RWPE2 (cell line): ENCODE measurements at regions not wholly inside any gene's neighbourhood (a gene's known extent, or its start where the extent isn't known, plus 50 kb on each side); places are given as distances from the start of the nearest gene placed in this dataset.

Source experiments
- ATAC-seq: fragments of 200-7000 bp; cut with Tn5 transposase; 3 replicates; pipeline ENCODE4 v1.9.1; 2021; ENCODE audit warnings: low read depth
- DNase-seq: peaks from one replicate; pipeline ENCODE4 v3.0.0-alpha.2; 2020; ENCODE audit warnings: low spot score
- H3K27ac ChIP-seq: fragments of 450-650 bp; 2 replicates; pipeline ENCODE4 v1.5.1; 2017; ENCODE audit warnings: mild to moderate bottlenecking; ENCODE audit not compliant: poor library complexity, severe bottlenecking
- H3K27me3 ChIP-seq: fragments of 250-450 bp; sonication (Bioruptor Pico); 2 replicates; pipeline ENCODE4 v1.5.1; 2021; ENCODE audit warnings: mild to moderate bottlenecking, moderate library complexity; ENCODE audit not compliant: insufficient read depth, poor library complexity, severe bottlenecking
- H3K36me3 ChIP-seq: fragments of 250-450 bp; sonication (Bioruptor Pico); 2 replicates; pipeline ENCODE4 v1.5.1; 2020; ENCODE audit warnings: low read depth, mild to moderate bottlenecking, moderate library complexity
- H3K4me1 ChIP-seq: fragments of 250-450 bp; sonication (Bioruptor Pico); 2 replicates; pipeline ENCODE4 v1.5.1; 2021; ENCODE audit warnings: mild to moderate bottlenecking, moderate library complexity; ENCODE audit not compliant: insufficient read depth, poor library complexity, severe bottlenecking
- H3K4me3 ChIP-seq: fragments of 250-450 bp; sonication (Bioruptor Pico); 2 replicates; pipeline ENCODE4 v1.5.1; 2021; ENCODE audit warnings: mild to moderate bottlenecking, moderate library complexity; ENCODE audit not compliant: severe bottlenecking
- H3K9me3 ChIP-seq: fragments of 250-450 bp; sonication (Bioruptor Pico); 2 replicates; pipeline ENCODE4 v1.5.1; 2021; ENCODE audit warnings: mild to moderate bottlenecking, moderate library complexity; ENCODE audit not compliant: severe bottlenecking
- TF ChIP-seq, protein P1 (sequence below): fragments of 450-650 bp; IDR thresholded peaks from one replicate; pipeline ENCODE4 v1.5.1; 2017; ENCODE audit warnings: mild to moderate bottlenecking, moderate library complexity; ENCODE audit not compliant: poor library complexity, severe bottlenecking

DNA sequence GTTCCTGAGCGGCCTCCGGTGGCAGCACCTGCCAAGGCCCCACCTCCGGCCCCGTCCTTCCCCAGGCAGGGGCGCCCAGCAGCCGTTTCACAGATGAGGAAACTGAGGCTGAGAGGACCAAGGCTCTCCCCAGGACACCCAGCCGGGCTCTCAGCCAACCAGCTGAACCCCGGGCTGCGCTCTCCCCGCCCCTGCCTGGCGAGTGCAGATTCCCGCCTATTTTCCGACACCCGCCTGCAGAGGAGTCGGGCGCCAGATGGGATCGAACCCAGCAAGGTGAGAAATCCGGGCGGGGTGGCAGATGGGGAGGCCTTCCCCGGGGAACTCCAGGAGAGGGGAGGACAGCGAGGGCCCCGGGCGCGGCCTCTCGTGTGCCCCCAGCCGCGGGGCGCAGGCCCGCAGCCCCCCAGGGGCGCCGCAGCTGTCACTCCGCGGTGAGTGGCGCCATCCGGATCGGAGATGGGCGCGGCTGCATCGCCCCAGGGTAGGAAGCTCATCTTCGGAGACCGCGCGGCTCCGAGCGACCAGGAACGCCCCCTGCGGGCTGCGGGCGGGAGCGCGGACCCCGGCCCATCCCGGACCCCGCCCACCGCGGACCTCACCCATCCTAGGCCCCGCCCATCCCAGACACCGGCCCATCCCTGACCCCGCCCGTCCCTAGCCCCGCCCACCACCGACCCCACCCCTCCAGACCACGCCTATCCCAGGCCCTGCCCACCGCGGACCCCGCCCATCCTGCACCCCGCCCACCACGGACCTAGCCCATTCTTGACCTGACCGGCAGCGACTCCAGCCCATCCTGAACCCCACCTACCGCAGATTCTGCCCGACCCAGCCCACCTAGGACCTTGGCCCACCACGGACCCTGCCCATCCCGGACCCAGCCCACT lies 90.3 kb downstream of the MICALL2 start:
- peaks cover 46% of the 10 kb centered on the region for H3K27me3 ChIP-seq
- ATAC-seq (peak; percentile 50), DNase-seq (no peak)
- TF ChIP-seq, protein P1, sequence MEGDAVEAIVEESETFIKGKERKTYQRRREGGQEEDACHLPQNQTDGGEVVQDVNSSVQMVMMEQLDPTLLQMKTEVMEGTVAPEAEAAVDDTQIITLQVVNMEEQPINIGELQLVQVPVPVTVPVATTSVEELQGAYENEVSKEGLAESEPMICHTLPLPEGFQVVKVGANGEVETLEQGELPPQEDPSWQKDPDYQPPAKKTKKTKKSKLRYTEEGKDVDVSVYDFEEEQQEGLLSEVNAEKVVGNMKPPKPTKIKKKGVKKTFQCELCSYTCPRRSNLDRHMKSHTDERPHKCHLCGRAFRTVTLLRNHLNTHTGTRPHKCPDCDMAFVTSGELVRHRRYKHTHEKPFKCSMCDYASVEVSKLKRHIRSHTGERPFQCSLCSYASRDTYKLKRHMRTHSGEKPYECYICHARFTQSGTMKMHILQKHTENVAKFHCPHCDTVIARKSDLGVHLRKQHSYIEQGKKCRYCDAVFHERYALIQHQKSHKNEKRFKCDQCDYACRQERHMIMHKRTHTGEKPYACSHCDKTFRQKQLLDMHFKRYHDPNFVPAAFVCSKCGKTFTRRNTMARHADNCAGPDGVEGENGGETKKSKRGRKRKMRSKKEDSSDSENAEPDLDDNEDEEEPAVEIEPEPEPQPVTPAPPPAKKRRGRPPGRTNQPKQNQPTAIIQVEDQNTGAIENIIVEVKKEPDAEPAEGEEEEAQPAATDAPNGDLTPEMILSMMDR: no peak
- no peak overlapping the region for H3K4me3 ChIP-seq
- no peaks in the 10 kb centered on the region for H3K36me3 ChIP-seq
- no peak overlapping the region for H3K27ac ChIP-seq
- no peaks in the 10 kb centered on the region for H3K4me1 ChIP-seq
- no peaks in the 10 kb centered on the region for H3K9me3 ChIP-seq

DNA sequence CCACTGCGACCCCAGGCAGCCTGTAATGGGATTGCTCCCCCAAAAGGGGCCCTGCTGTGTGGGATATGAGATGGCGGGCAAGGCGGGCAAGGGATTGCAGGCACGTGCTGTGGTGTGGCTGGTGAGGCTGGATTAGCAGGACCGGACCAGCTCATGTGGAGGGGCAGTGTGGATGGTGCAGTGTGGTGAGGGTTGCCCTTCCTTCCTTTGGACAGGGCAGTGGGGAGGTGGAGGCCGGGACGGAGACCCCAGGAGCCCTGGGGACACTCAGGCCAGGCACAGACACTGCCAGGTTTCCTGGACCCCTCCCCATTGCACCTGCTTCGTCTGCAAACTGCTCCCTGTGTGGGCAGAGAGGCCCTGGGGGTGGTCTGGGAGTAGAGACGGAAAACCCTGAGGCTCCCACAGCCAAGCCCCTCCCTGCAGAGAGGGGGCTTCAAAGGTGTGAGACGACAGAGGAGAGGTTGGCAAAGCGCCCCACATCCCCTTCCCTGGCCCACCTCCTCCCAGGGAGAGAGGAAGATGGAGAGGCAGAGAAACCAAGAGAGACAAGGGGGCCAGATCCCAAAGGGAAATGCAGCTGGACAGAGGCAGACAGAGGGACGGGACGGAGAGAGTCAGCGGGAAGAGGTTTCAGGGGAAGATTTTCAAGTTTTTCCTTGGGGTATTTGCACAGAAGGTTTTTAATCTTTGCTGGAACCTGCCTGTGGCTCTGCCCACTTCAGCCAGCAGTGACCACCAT lies 89.2 kb downstream of the MICALL2 start:
- Histone ChIP-seq H3K4me3 (no peak overlapping the region), H3K36me3 (no peaks in the 10 kb centered on the region), H3K27ac (no peak overlapping the region), H3K27me3 (peaks cover 46% of the 10 kb centered on the region), H3K9me3 (no peaks in the 10 kb centered on the region), H3K4me1 (no peaks in the 10 kb centered on the region)
- DNase-seq (no peak), ATAC-seq (no peak)
- TF ChIP-seq, protein P1: no peak

DNA sequence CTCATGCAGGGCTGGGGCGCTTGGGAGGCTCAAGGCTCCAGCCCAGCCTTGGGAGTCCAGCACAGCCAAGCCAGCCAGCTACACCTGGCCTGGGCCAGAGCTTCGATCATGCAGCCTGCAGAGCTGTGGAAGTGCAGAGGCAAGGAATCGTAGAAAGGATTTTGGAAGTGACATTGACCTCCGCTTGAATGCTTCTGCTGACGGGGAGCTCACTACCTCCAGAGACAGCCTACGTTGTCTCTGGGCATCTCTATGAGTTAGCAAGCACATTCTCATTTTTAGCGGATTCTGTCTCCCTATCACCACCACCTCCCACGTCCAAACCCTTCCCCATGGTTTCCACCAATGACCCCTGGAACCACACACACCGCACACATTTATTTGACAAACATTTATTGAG lies 88.5 kb downstream of the MICALL2 start:
- Histone ChIP-seq H3K9me3 (no peaks in the 10 kb centered on the region), H3K36me3 (no peaks in the 10 kb centered on the region), H3K27me3 (peaks cover 46% of the 10 kb centered on the region), H3K27ac (no peak overlapping the region), H3K4me1 (no peaks in the 10 kb centered on the region), H3K4me3 (no peak overlapping the region)
- DNase-seq: no peak
- TF ChIP-seq, protein P1: no peak
- ATAC-seq: no peak

DNA sequence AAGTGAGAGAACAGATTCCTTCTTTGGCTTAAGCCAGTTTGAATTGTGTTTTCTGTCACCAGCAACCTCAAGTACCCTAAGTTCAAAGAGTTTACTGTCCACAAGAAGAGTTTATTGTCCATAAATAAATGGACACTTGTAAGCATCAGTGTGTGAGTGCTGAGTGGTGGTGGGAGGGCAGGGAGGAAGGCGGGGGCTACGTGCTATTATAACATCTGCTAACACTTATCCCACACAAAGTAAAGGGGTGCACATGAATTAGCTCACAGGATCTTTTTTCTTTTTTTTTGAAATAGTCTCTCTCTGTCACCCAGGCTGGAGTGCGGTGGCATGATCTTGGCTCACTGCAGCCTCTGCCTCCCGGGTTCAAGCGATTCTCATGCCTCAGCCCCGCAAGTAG lies 87.2 kb downstream of the MICALL2 start:
- Histone ChIP-seq H3K36me3 (no peaks in the 10 kb centered on the region), H3K4me3 (no peak overlapping the region), H3K4me1 (no peaks in the 10 kb centered on the region), H3K27me3 (peaks cover 45% of the 10 kb centered on the region), H3K9me3 (no peaks in the 10 kb centered on the region), H3K27ac (no peak overlapping the region)
- ATAC-seq (no peak), DNase-seq (no peak)
- TF ChIP-seq, protein P1: no peak
